ENCODE measurements at regions not wholly inside any gene's neighbourhood (a gene's known extent, or its start where the extent isn't known, plus 50 kb on each side); places are given as distances from the start of the nearest gene placed in this dataset.

- Histone ChIP-seq H3K9me1 (ENCODE audit: control insufficient read depth, extremely low read depth, insufficient read depth, low read length) (no peaks in the 10 kb centered on the region), H3K4me3 (ENCODE audit: control insufficient read depth in 2 of 3, extremely low read depth in 1 of 3, insufficient read depth in 2 of 3, low read depth in 1 of 3, low read length in 3 of 3) (no peak overlapping the region), H3K9me3 (ENCODE audit: control insufficient read depth, low read depth, low read length) (no peaks in the 10 kb centered on the region), H4K20me1 (ENCODE audit: control insufficient read depth, extremely low read depth, insufficient read depth, low read length) (no peaks in the 10 kb centered on the region), H2AFZ (ENCODE audit: control insufficient read depth, low read length) (no peak overlapping the region), H3K4me1 (ENCODE audit: control insufficient read depth, extremely low read depth, insufficient read depth, low read length) (no peaks in the 10 kb centered on the region), H3K4me2 (ENCODE audit: control insufficient read depth, extremely low read depth, insufficient read depth, low read depth, low read length) (no peak overlapping the region), H3K79me2 (ENCODE audit: control insufficient read depth, insufficient read depth, low read length) (no peaks in the 10 kb centered on the region), H3K9ac (ENCODE audit: control insufficient read depth, extremely low read depth, insufficient read depth, low read length) (no peak overlapping the region), H3K36me3 (ENCODE audit: control insufficient read depth in 2 of 2, extremely low read depth in 1 of 2, insufficient read depth in 2 of 2, low read length in 2 of 2) (no peaks in the 10 kb centered on the region), H3K27ac (ENCODE audit: control insufficient read depth, insufficient read depth, low read length) (no peak overlapping the region), H3K27me3 (ENCODE audit: control insufficient read depth, extremely low read depth, insufficient read depth, low read length) (no peaks in the 10 kb centered on the region)
- FAIRE-seq, result no peak
- no peak for TF ChIP-seq CTCF (optimal IDR thresholded peaks at IDR 0.05 in 1 of 3, IDR thresholded peaks at IDR 0.05 in 1 of 3, conservative IDR thresholded peaks at IDR 0.05 in 1 of 3; ENCODE audit: extremely low read depth in 1 of 3, insufficient read depth in 2 of 3, low read length in 3 of 3)
- no peak for TF ChIP-seq EZH2 (IDR thresholded peaks at IDR 0.05; ENCODE audit: low read length)
- dilution Hi-C loops (cut with MboI; ENCODE audit: extremely low pct_ligation_motif_present, low sequenced_read_pairs), result no loop called here
- DNase-seq (ENCODE audit: low read depth, low spot score), result no peak
These were observed 66.6 kb upstream of the TBC1D5 start for GRCh38 chr3:17808994-17809393.

- DNase-seq (ENCODE audit: low read depth, low spot score) (no peak), FAIRE-seq (no peak)
- Histone ChIP-seq H3K4me1 (ENCODE audit: control insufficient read depth, extremely low read depth, insufficient read depth, low read length) (no peaks in the 10 kb centered on the region), H3K9ac (ENCODE audit: control insufficient read depth, extremely low read depth, insufficient read depth, low read length) (no peak overlapping the region), H2AFZ (ENCODE audit: control insufficient read depth, low read length) (no peak overlapping the region), H3K27me3 (ENCODE audit: control insufficient read depth, extremely low read depth, insufficient read depth, low read length) (no peaks in the 10 kb centered on the region), H3K9me1 (ENCODE audit: control insufficient read depth, extremely low read depth, insufficient read depth, low read length) (no peaks in the 10 kb centered on the region), H3K4me2 (ENCODE audit: control insufficient read depth, extremely low read depth, insufficient read depth, low read depth, low read length) (no peak overlapping the region), H3K27ac (ENCODE audit: control insufficient read depth, insufficient read depth, low read length) (no peak overlapping the region), H4K20me1 (ENCODE audit: control insufficient read depth, extremely low read depth, insufficient read depth, low read length) (no peaks in the 10 kb centered on the region), H3K79me2 (ENCODE audit: control insufficient read depth, insufficient read depth, low read length) (no peaks in the 10 kb centered on the region), H3K36me3 (ENCODE audit: control insufficient read depth in 2 of 2, extremely low read depth in 1 of 2, insufficient read depth in 2 of 2, low read length in 2 of 2) (no peaks in the 10 kb centered on the region), H3K9me3 (ENCODE audit: control insufficient read depth, low read depth, low read length) (no peaks in the 10 kb centered on the region), H3K4me3 (ENCODE audit: control insufficient read depth in 2 of 3, extremely low read depth in 1 of 3, insufficient read depth in 2 of 3, low read depth in 1 of 3, low read length in 3 of 3) (no peak overlapping the region)
- dilution Hi-C loops (cut with MboI; ENCODE audit: extremely low pct_ligation_motif_present, low sequenced_read_pairs), result no loop called here
- TF ChIP-seq EZH2 (IDR thresholded peaks at IDR 0.05; ENCODE audit: low read length) (no peak), CTCF (optimal IDR thresholded peaks at IDR 0.05 in 1 of 3, IDR thresholded peaks at IDR 0.05 in 1 of 3, conservative IDR thresholded peaks at IDR 0.05 in 1 of 3; ENCODE audit: extremely low read depth in 1 of 3, insufficient read depth in 2 of 3, low read length in 3 of 3) (no peak)
These were observed 64.4 kb upstream of the TBC1D5 start for GRCh38 chr3:17806876-17807275.
